ENCODE measurements at regions not wholly inside any gene's neighbourhood (a gene's known extent, or its start where the extent isn't known, plus 50 kb on each side); places are given as distances from the start of the nearest gene placed in this dataset.

- no peak for TF ChIP-seq CTCF (IDR thresholded peaks at IDR 0.05; ENCODE audit: control extremely low read depth in 1 of 3, insufficient read depth in 1 of 3, low read depth in 1 of 3, low read length in 3 of 3)
- TF ChIP-seq ATF3 (IDR thresholded peaks at IDR 0.05; ENCODE audit: insufficient read depth, low read depth, low read length) = no peak
- no peak for TF ChIP-seq PHF8 (conservative IDR thresholded peaks at IDR 0.05; ENCODE audit: low read depth, low read length)
- no peak for TF ChIP-seq MAFK (IDR thresholded peaks at IDR 0.05; ENCODE audit: low read depth, low read length)
- TF ChIP-seq POLR2A (IDR thresholded peaks at IDR 0.05; ENCODE audit: control extremely low read depth in 1 of 2, low read depth in 2 of 2, low read length in 2 of 2) = no peak
- TF ChIP-seq CHD2 (IDR thresholded peaks at IDR 0.05; ENCODE audit: low read length) = no peak
- TF ChIP-seq HDAC2 (IDR thresholded peaks at IDR 0.05; ENCODE audit: borderline replicate concordance in 1 of 2, low read depth in 2 of 2, low read length in 2 of 2) = no peak
- TF ChIP-seq SIN3A (conservative IDR thresholded peaks at IDR 0.05 in 1 of 2, IDR thresholded peaks at IDR 0.05 in 1 of 2; ENCODE audit: low read depth in 1 of 2, low read length in 2 of 2) = no peak
- no peak for TF ChIP-seq BRCA1 (IDR thresholded peaks at IDR 0.05; ENCODE audit: low read depth, low read length)
Observed at GRCh38 chr18:56119681-56120080, 518.7 kb downstream of the TXNL1 start.

All from H1 (cell line).